A673 (cell line): ENCODE measurements at regions not wholly inside any gene's neighbourhood (a gene's known extent, or its start where the extent isn't known, plus 50 kb on each side); places are given as distances from the start of the nearest gene placed in this dataset.
"Not testable (repeated sequence)": the region's sequence is repeated elsewhere in the genome, so short reads cannot be mapped to it uniquely, and the experiment has no call there.

Source experiments
- BruUV-seq: library from RNA; stranded (reverse); fragments of 400-500 nt; replicated peaks from 2 replicates; lab custom pipeline; 2021; lab: Mats Ljungman, UMichigan
- CTCF ChIA-PET: fragments of 300-600 bp; sonication (Branson Sonifier 250); formaldehyde crosslinking; loops from one replicate; lab custom pipeline; 2022; ENCODE audit warnings: antibody characterized with exemption; lab: Charles Lee
- POLR2A ChIA-PET: fragments of 300-600 bp; sonication (Branson Sonifier 250); formaldehyde crosslinking; loops from one replicate; lab custom pipeline; 2022; ENCODE audit warnings: antibody characterized with exemption; ENCODE audit not compliant: low non-redundant PET; lab: Charles Lee
- DNase-seq: peaks from one replicate; pipeline ENCODE4 v3.0.0-alpha.2; 2015; ENCODE audit warnings: low spot score
- H3K27ac ChIP-seq: fragments of 200-600 bp; sonication (generic); 2 replicates; pipeline ENCODE4 v1.5.1; 2016; ENCODE audit warnings: mixed run types, low read depth, mild to moderate bottlenecking, mixed read lengths, antibody characterized with exemption, low read length; ENCODE audit not compliant: poor library complexity, severe bottlenecking
- H3K27me3 ChIP-seq: fragments of 200-600 bp; sonication (generic); replicated peaks from 2 replicates; pipeline ENCODE4 v1.6.1; 2017; ENCODE audit warnings: mixed run types, low read depth, mild to moderate bottlenecking, mixed read lengths, antibody characterized with exemption, low read length; ENCODE audit not compliant: insufficient read depth, poor library complexity
- H3K36me3 ChIP-seq: fragments of 200-600 bp; sonication (generic); 2 replicates; pipeline ENCODE4 v1.6.1; 2016; ENCODE audit warnings: mixed run types, mild to moderate bottlenecking, mixed read lengths, antibody characterized with exemption, low read length; ENCODE audit not compliant: insufficient read depth, poor library complexity, severe bottlenecking
- H3K4me1 ChIP-seq: fragments of 200-600 bp; sonication (generic); 2 replicates; pipeline ENCODE4 v1.6.1; 2017; ENCODE audit warnings: mixed run types, mild to moderate bottlenecking, mixed read lengths, antibody characterized with exemption, low read length; ENCODE audit not compliant: insufficient read depth, poor library complexity, severe bottlenecking
- H3K4me3 ChIP-seq: fragments of 200-600 bp; sonication (generic); 2 replicates; pipeline ENCODE4 v1.5.1; 2016; ENCODE audit warnings: low read depth, mixed run types, mild to moderate bottlenecking, mixed read lengths, low read length; ENCODE audit not compliant: poor library complexity, severe bottlenecking
- H3K9me3 ChIP-seq: fragments of 200-600 bp; sonication (generic); 2 replicates; pipeline ENCODE4 v1.6.1; 2016; ENCODE audit warnings: mixed run types, low read depth, mild to moderate bottlenecking, mixed read lengths, antibody characterized with exemption, low read length; ENCODE audit not compliant: poor library complexity, severe bottlenecking
- EZH2 ChIP-seq: fragments of 200-600 bp; sonication (generic); IDR thresholded peaks from 2 replicates; pipeline ENCODE4 v1.6.1; 2017; ENCODE audit warnings: borderline replicate concordance, low read depth, mild to moderate bottlenecking, mixed read lengths, antibody characterized with exemption, low read length; ENCODE audit not compliant: poor library complexity, severe bottlenecking
- intact Hi-C: fragments of 100-400 bp; cut with micrococcal nuclease; formaldehyde crosslinking; loops from one replicate; pipeline ENCODE4 v1.10.0; 2022; ENCODE audit not compliant: unreplicated experiment
- TF ChIP-seq, protein P1 (sequence below): fragments of 300-800, 200-600 bp; sonication (generic); conservative IDR thresholded peaks from 2 replicates; pipeline ENCODE4 v1.5.1; 2017; ENCODE audit warnings: low read depth, mild to moderate bottlenecking, antibody characterized with exemption, low read length, moderate library complexity, mixed read lengths

DNA sequence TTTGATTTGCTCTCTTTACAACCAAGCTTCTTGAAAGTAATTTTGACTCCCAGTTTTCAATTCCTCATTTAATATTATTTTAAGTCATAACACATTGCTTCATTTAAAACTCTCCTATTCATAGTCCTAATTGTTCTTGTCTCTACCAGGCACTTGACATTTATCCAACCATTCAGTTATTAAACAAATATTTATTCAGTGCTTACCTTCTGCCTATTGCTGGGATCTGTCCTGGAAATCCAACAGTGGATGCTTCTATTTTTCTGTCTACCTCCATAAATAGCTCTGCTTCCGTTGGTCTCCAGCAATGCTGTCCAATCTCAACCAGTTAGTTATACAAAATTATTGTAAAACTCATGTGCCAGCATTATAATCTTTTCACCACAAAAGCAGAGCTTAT is 615.1 kb downstream of the ZWINT start:
- Histone ChIP-seq H3K36me3 (no peaks in the 10 kb centered on the region), H3K27me3 (no peaks in the 10 kb centered on the region), H3K4me1 (no peaks in the 10 kb centered on the region), H3K27ac (no peak overlapping the region), H3K4me3 (no peak overlapping the region), H3K9me3 (no peaks in the 10 kb centered on the region)
- TF ChIP-seq, protein P1, sequence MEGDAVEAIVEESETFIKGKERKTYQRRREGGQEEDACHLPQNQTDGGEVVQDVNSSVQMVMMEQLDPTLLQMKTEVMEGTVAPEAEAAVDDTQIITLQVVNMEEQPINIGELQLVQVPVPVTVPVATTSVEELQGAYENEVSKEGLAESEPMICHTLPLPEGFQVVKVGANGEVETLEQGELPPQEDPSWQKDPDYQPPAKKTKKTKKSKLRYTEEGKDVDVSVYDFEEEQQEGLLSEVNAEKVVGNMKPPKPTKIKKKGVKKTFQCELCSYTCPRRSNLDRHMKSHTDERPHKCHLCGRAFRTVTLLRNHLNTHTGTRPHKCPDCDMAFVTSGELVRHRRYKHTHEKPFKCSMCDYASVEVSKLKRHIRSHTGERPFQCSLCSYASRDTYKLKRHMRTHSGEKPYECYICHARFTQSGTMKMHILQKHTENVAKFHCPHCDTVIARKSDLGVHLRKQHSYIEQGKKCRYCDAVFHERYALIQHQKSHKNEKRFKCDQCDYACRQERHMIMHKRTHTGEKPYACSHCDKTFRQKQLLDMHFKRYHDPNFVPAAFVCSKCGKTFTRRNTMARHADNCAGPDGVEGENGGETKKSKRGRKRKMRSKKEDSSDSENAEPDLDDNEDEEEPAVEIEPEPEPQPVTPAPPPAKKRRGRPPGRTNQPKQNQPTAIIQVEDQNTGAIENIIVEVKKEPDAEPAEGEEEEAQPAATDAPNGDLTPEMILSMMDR = no peak
- no peak for TF ChIP-seq EZH2
- ChIA-PET POLR2A (no interaction called here), CTCF (no interaction called here)
- intact Hi-C loops = no loop called here
- BruUV-seq = no TSS peak
- no peak for DNase-seq

DNA sequence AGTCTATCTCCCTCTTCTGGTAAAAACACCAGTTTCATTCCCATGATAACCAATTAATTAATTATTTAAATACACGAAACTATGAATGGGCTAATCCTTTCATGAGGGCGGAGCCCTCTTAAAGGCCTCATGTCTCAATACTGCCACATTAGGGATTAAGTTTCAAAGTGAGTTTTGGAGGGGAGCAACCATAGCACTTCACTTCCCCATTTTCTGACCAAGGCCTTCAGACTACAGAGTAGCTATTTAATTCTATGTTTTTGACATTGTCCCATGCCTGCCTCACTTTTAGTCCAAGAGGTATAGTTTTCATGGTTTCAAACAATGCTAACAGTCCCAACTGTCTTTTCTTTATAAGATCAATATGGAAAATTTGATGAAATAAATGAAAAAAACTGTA is 618.6 kb downstream of the ZWINT start:
- peak; percentile 0 for DNase-seq
- H3K4me3 ChIP-seq = no peak overlapping the region
- H3K36me3 ChIP-seq = no peaks in the 10 kb centered on the region
- CTCF ChIA-PET = no interaction called here
- no peaks in the 10 kb centered on the region for H3K9me3 ChIP-seq
- POLR2A ChIA-PET = no interaction called here
- intact Hi-C loops = no loop called here
- no TSS peak for BruUV-seq
- no peaks in the 10 kb centered on the region for H3K27me3 ChIP-seq
- H3K27ac ChIP-seq = no peak overlapping the region
- TF ChIP-seq EZH2 = no peak
- TF ChIP-seq, protein P1 = no peak
- H3K4me1 ChIP-seq = no peaks in the 10 kb centered on the region

DNA sequence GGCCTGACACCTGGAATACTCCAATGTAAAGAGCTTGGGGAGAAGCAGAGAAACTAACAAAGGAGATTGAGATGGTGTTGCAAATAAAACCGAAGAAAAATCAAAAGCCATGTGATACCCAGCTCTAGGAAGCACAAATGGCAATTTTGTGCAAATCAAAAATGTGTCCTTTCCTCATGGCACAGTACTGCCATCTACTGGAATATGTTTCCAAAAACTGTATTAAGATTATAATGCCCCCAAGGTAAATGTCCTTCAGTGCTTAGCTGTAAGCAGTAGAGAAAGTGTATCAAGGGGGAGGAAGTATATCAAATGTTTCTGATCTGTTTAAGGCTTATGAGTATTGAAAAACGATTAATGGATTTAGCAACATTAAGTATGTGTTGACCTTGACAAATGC is 620.3 kb downstream of the ZWINT start:
- H3K4me3 ChIP-seq, CTCF ChIA-PET, H3K36me3 ChIP-seq, H3K27ac ChIP-seq, H3K4me1 ChIP-seq, intact Hi-C loops, H3K27me3 ChIP-seq, BruUV-seq, H3K9me3 ChIP-seq, POLR2A ChIA-PET: not testable (repeated sequence)
- TF ChIP-seq, protein P1 = peak; percentile 42; the same call in 1 of the 2 replicates
- DNase-seq = peak; percentile 1

DNA sequence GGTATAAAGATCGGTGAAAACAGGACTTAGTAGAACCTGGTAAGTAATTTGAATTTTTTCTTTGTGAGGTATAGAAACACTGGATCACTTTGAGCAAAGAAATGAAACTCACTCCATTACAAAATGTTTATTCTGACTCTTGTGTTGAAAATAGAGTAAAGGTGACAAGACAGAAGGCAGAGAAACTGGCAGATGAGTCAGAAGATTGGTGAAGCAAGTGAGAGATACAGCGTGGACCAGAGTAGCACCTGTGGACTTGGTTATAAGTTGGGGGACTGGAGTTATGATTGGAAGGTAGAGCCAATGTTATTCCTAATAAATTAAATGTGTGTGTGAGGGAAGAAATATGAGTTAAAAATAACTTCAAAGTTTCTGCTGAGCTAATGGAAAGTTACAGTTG is 620.9 kb downstream of the ZWINT start:
- no peaks in the 10 kb centered on the region for H3K27me3 ChIP-seq
- H3K36me3 ChIP-seq = no peaks in the 10 kb centered on the region
- ChIA-PET CTCF (no interaction called here), POLR2A (no interaction called here)
- no peak overlapping the region for H3K4me3 ChIP-seq
- no peak for DNase-seq
- BruUV-seq = no TSS peak
- intact Hi-C loops = no loop called here
- H3K9me3 ChIP-seq = no peaks in the 10 kb centered on the region
- H3K4me1 ChIP-seq = no peaks in the 10 kb centered on the region
- TF ChIP-seq, protein P1 = no peak
- no peak for TF ChIP-seq EZH2
- H3K27ac ChIP-seq = no peak overlapping the region
